K562 (cell line): ENCODE measurements at regions not wholly inside any gene's neighbourhood (a gene's known extent, or its start where the extent isn't known, plus 50 kb on each side); places are given as distances from the start of the nearest gene placed in this dataset.

Experiments
- ATAC-seq: fragments of 200-7000 bp; cut with Tn5 transposase; 3 replicates; pipeline ENCODE4 v1.9.1; 2020; ENCODE audit warnings: moderate library complexity
- BruUV-seq: library from RNA; stranded (reverse); fragments of 400-500 nt; replicated peaks from 2 replicates; lab custom pipeline; 2021; lab: Mats Ljungman, UMichigan
- CTCF ChIA-PET: fragments of 300-600 bp; formaldehyde crosslinking; extraction: SDS; loops from one replicate; lab custom pipeline; 2021; ENCODE audit warnings: low intra/inter-chr PET ratio; lab: Yijun Ruan, JAX
- POLR2A ChIA-PET: fragments of 300-600, 350-650 bp; sonication (Branson Sonifier 250); formaldehyde crosslinking; extraction: SDS; loops from one replicate; lab custom pipeline; 2021; ENCODE audit warnings: antibody characterized with exemption, inconsistent platforms; lab: Yijun Ruan, JAX
- DNase-seq, 4 experiments: peaks; one replicate each; pipeline versions ENCODE4 v3.0.0 to v3.0.0-alpha.2; 2011 to 2018; ENCODE audit warnings: low spot score in 3 of 4, mixed read lengths in 3 of 4; ENCODE audit errors: extremely low read depth in 1 of 4
- FAIRE-seq: peaks from 2 replicates; lab custom pipeline; 2011; peaks lifted over from hg19 to GRCh38; lab: Jason Lieb, UNC
- H2AFZ ChIP-seq: 2 replicates; pipeline ENCODE4 v1.6.0; 2011; ENCODE audit warnings: low read depth, low read length, control low read depth, inconsistent platforms
- H3K27ac ChIP-seq: fragments of 200-600 bp; 3 replicates; pipeline ENCODE4 v1.8.0; 2011; ENCODE audit warnings: low read depth, mild to moderate bottlenecking, control low read depth, inconsistent platforms, low read length, moderate library complexity, mixed read lengths; ENCODE audit errors: extremely low read depth
- H3K27me3 ChIP-seq, 2 experiments: fragments of 300-600 bp in 1 of 2; 2 replicates in 1 of 2; 3 replicates in 1 of 2; pipeline versions ENCODE4 v1.6.0 to v1.8.0; 2011; ENCODE audit warnings: inconsistent platforms in 2 of 2, low read length in 2 of 2, mild to moderate bottlenecking in 1 of 2, mixed read lengths in 1 of 2, moderate library complexity in 1 of 2; ENCODE audit not compliant: control insufficient read depth in 2 of 2, insufficient read depth in 2 of 2
- H3K36me3 ChIP-seq: fragments of 300-600 bp; 3 replicates; pipeline ENCODE4 v1.8.0; 2011; ENCODE audit warnings: mild to moderate bottlenecking, low read length, inconsistent platforms; ENCODE audit not compliant: control insufficient read depth, insufficient read depth
- H3K4me1 ChIP-seq, 2 experiments: fragments of 200-600 bp in 1 of 2; replicated peaks in 1 of 2; 2 replicates in 1 of 2; 3 replicates in 1 of 2; pipeline versions ENCODE4 v1.5.1 to v1.8.0; 2011; ENCODE audit warnings: inconsistent platforms in 2 of 2, low read length in 2 of 2, mild to moderate bottlenecking in 1 of 2, mixed read lengths in 1 of 2, moderate library complexity in 1 of 2; ENCODE audit not compliant: control insufficient read depth in 2 of 2, insufficient read depth in 2 of 2
- H3K4me2 ChIP-seq: 2 replicates; pipeline ENCODE4 v1.6.1; 2011; ENCODE audit warnings: low read length, control low read depth, inconsistent platforms, mixed read lengths; ENCODE audit not compliant: insufficient read depth
- H3K4me3 ChIP-seq: fragments of 200-600 bp; sonication (generic), shearing (Covaris generic); 2 replicates; pipeline ENCODE4 v1.5.1; 2016; ENCODE audit warnings: control low read depth, inconsistent platforms
- H3K79me2 ChIP-seq: fragments of 200-600 bp; 3 replicates; pipeline ENCODE4 v1.8.0; 2011; ENCODE audit warnings: low read length, inconsistent platforms; ENCODE audit not compliant: control insufficient read depth, insufficient read depth
- H3K9ac ChIP-seq, 2 experiments: 2 replicates each; pipeline versions ENCODE4 v1.6.0 to v1.6.1; 2011; ENCODE audit warnings: low read depth in 2 of 2, low read length in 2 of 2, control low read depth in 1 of 2, inconsistent platforms in 1 of 2, mild to moderate bottlenecking in 1 of 2, mixed read lengths in 1 of 2; ENCODE audit not compliant: insufficient read depth in 1 of 2
- H3K9me1 ChIP-seq: one replicate; pipeline ENCODE4 v1.6.0; 2011; ENCODE audit warnings: inconsistent platforms, mild to moderate bottlenecking, low read length, moderate library complexity; ENCODE audit not compliant: control insufficient read depth, insufficient read depth
- H3K9me3 ChIP-seq: replicated peaks from 2 replicates; pipeline ENCODE4 v1.5.1; 2011; ENCODE audit warnings: low read depth, low read length, inconsistent platforms; ENCODE audit not compliant: control insufficient read depth, insufficient read depth
- H4K20me1 ChIP-seq: replicated peaks from 2 replicates; pipeline ENCODE4 v1.6.1; 2011; ENCODE audit warnings: low read length, inconsistent platforms, mixed read lengths; ENCODE audit not compliant: control insufficient read depth, insufficient read depth
- DDX20 ChIP-seq: fragments of 450-650 bp; IDR thresholded peaks from 2 replicates; pipeline ENCODE4 v1.6.1; 2016; ENCODE audit warnings: missing genetic modification characterization, low read depth, mild to moderate bottlenecking, missing compliant biosample characterization, moderate library complexity
- GTF2E2 ChIP-seq: fragments of 200-800 bp; sonication (Bioruptor generic); IDR thresholded peaks from 2 replicates; pipeline ENCODE4 v1.6.1; 2016; ENCODE audit warnings: missing genetic modification characterization, missing compliant biosample characterization
- MAFG ChIP-seq: fragments of 450-650 bp; conservative IDR thresholded peaks from 2 replicates; pipeline ENCODE4 v1.6.1; 2016; ENCODE audit warnings: missing genetic modification characterization, missing compliant biosample characterization
- NELFE ChIP-seq: IDR thresholded peaks from 2 replicates; pipeline ENCODE4 v1.6.1; 2011; ENCODE audit warnings: mild to moderate bottlenecking; ENCODE audit not compliant: insufficient read depth, insufficient read length
- TCF3 ChIP-seq: sonication (generic); formaldehyde crosslinking; IDR thresholded peaks from 2 replicates; pipeline ENCODE4 v1.4.0; 2020; ENCODE audit warnings: mild to moderate bottlenecking, missing genetic modification reagents
- ZBTB12 ChIP-seq: fragments of 250-450 bp; sonication (Bioruptor Pico); IDR thresholded peaks from 2 replicates; pipeline ENCODE4 v1.4.0; 2020
- ZC3H4 ChIP-seq: sonication (generic); formaldehyde crosslinking; IDR thresholded peaks from 2 replicates; pipeline ENCODE4 v1.9.0; 2021; ENCODE audit warnings: missing genetic modification reagents, borderline replicate concordance
- WGBS: fragments of 100-300 bp; shearing (Covaris generic); methylation state at CpG from one replicate; pipeline ENCODE4 v1.1.6; 2016; ENCODE audit warnings: low coverage, mixed read lengths; ENCODE audit not compliant: insufficient coverage; ENCODE audit errors: missing lambda C conversion rate; 5-methylcytosine and 5-hydroxymethylcytosine counted together
- in situ Hi-C: fragments of 300-500 bp; cut with MboI; formaldehyde crosslinking; loops from 4 replicates; pipeline ENCODE4 v1.15.0; 2018; ENCODE audit warnings: inconsistent platforms, mixed read lengths
- intact Hi-C: fragments of 100-400 bp; cut with micrococcal nuclease; formaldehyde crosslinking; loops from 2 replicates; pipeline ENCODE4 v1.14.2; 2022
- TF ChIP-seq, protein P1 (sequence below): sonication (generic); formaldehyde crosslinking; IDR thresholded peaks from 2 replicates; pipeline ENCODE4 v1.8.0; 2022; ENCODE audit warnings: missing genetic modification reagents, mild to moderate bottlenecking, moderate library complexity, borderline replicate concordance
- TF ChIP-seq, protein P2 (sequence below): fragments of 450-650 bp; formaldehyde crosslinking; IDR thresholded peaks from 2 replicates; pipeline ENCODE4 v1.4.0; 2020; ENCODE audit warnings: mild to moderate bottlenecking, moderate library complexity

GRCh38 chr2:126115975-126116374 is 540.0 kb upstream of the GYPC start:
- intact Hi-C loops (no loop called here), in situ Hi-C loops (no loop called here)

More at GRCh38 chr2:126115975-126116374, 540.0 kb upstream of the GYPC start:
- WGBS = 12% methylated on average over 2 of the region's 2 CpGs
- H3K79me2 ChIP-seq = no peaks in the 10 kb centered on the region
- ATAC-seq = no peak
- no peak overlapping the region for H3K27ac ChIP-seq
- H4K20me1 ChIP-seq = no peaks in the 10 kb centered on the region
- H3K4me3 ChIP-seq = no peak overlapping the region
- H2AFZ ChIP-seq = no peak overlapping the region
- no peak for TF ChIP-seq DDX20 (tag)
- no peak for TF ChIP-seq ZBTB12 (CRISPR knock-in tag)
- TF ChIP-seq, protein P1, sequence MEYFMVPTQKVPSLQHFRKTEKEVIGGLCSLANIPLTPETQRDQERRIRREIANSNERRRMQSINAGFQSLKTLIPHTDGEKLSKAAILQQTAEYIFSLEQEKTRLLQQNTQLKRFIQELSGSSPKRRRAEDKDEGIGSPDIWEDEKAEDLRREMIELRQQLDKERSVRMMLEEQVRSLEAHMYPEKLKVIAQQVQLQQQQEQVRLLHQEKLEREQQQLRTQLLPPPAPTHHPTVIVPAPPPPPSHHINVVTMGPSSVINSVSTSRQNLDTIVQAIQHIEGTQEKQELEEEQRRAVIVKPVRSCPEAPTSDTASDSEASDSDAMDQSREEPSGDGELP = no peak
- no peak for TF ChIP-seq NELFE
- no peak for TF ChIP-seq GTF2E2
- TF ChIP-seq TCF3 (CRISPR knock-in tag) = no peak
- no peak for TF ChIP-seq MAFG (tag)
- no peak for TF ChIP-seq ZC3H4 (CRISPR knock-in tag)
- TF ChIP-seq, protein P2, sequence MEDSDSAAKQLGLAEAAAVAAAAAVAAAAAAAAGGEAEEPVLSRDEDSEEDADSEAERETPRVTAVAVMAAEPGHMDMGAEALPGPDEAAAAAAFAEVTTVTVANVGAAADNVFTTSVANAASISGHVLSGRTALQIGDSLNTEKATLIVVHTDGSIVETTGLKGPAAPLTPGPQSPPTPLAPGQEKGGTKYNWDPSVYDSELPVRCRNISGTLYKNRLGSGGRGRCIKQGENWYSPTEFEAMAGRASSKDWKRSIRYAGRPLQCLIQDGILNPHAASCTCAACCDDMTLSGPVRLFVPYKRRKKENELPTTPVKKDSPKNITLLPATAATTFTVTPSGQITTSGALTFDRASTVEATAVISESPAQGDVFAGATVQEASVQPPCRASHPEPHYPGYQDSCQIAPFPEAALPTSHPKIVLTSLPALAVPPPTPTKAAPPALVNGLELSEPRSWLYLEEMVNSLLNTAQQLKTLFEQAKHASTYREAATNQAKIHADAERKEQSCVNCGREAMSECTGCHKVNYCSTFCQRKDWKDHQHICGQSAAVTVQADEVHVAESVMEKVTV (CRISPR knock-in tag) = no peak
- no TSS peak for BruUV-seq
- no peaks in the 10 kb centered on the region for H3K9me1 ChIP-seq
- FAIRE-seq = no peak
- H3K9ac ChIP-seq = no peak overlapping the region
- no peak overlapping the region for H3K4me2 ChIP-seq
- no peaks in the 10 kb centered on the region for H3K27me3 ChIP-seq
- no peak for DNase-seq
- H3K9me3 ChIP-seq = no peaks in the 10 kb centered on the region; the same call in 1 of the 2 replicates
- no peaks in the 10 kb centered on the region for H3K4me1 ChIP-seq
- ChIA-PET POLR2A (interaction anchor here (2.1 kb wide), 1 partner anchor 30 kb away, joined by 4 read pairs; no protein-coding TSS in a partner anchor), CTCF (no interaction called here)
- H3K36me3 ChIP-seq = no peaks in the 10 kb centered on the region
